Calu3 (cell line): ENCODE measurements at regions not wholly inside any gene's neighbourhood (a gene's known extent, or its start where the extent isn't known, plus 50 kb on each side); places are given as distances from the start of the nearest gene placed in this dataset.

ENCODE experiments used
- BruUV-seq: library from RNA; stranded (reverse); fragments of 400-500 nt; replicated peaks from 2 replicates; lab custom pipeline; 2021; lab: Mats Ljungman, UMichigan
- CTCF ChIA-PET: fragments of 300-600 bp; sonication (Branson Sonifier 250); formaldehyde crosslinking; loops from one replicate; lab custom pipeline; 2022; ENCODE audit warnings: antibody characterized with exemption; lab: Charles Lee
- DNase-seq: peaks from one replicate; pipeline ENCODE4 v3.0.0; 2022
- H3K27ac Mint-ChIP-seq: one replicate; pipeline ENCODE4 v1.8.0; 2022; ENCODE audit warnings: mixed read lengths; ENCODE audit not compliant: unreplicated experiment
- H3K27me3 Mint-ChIP-seq: one replicate; pipeline ENCODE4 v1.8.0; 2022; ENCODE audit warnings: mixed read lengths; ENCODE audit not compliant: unreplicated experiment
- H3K36me3 Mint-ChIP-seq: one replicate; pipeline ENCODE4 v1.8.0; 2022; ENCODE audit warnings: mild to moderate bottlenecking, moderate library complexity, mixed read lengths; ENCODE audit not compliant: insufficient read depth, unreplicated experiment
- H3K4me1 Mint-ChIP-seq: one replicate; pipeline ENCODE4 v1.8.0; 2022; ENCODE audit warnings: mild to moderate bottlenecking, low read depth, mixed read lengths; ENCODE audit not compliant: unreplicated experiment
- H3K4me3 Mint-ChIP-seq: one replicate; pipeline ENCODE4 v1.8.0; 2022; ENCODE audit warnings: mild to moderate bottlenecking, low read depth, moderate library complexity, mixed read lengths; ENCODE audit not compliant: unreplicated experiment
- H3K9me3 Mint-ChIP-seq: one replicate; pipeline ENCODE4 v1.8.0; 2022; ENCODE audit warnings: low read depth, mixed read lengths; ENCODE audit not compliant: unreplicated experiment
- intact Hi-C: fragments of 100-400 bp; cut with micrococcal nuclease; formaldehyde crosslinking; loops from one replicate; pipeline ENCODE4 v1.10.0; 2022; ENCODE audit not compliant: unreplicated experiment
- TF ChIP-seq, protein P1 (sequence below): fragments of 200-600 bp; IDR thresholded peaks from one replicate; pipeline ENCODE4 v1.8.0; 2022; ENCODE audit warnings: antibody characterized with exemption; ENCODE audit not compliant: unreplicated experiment

DNA sequence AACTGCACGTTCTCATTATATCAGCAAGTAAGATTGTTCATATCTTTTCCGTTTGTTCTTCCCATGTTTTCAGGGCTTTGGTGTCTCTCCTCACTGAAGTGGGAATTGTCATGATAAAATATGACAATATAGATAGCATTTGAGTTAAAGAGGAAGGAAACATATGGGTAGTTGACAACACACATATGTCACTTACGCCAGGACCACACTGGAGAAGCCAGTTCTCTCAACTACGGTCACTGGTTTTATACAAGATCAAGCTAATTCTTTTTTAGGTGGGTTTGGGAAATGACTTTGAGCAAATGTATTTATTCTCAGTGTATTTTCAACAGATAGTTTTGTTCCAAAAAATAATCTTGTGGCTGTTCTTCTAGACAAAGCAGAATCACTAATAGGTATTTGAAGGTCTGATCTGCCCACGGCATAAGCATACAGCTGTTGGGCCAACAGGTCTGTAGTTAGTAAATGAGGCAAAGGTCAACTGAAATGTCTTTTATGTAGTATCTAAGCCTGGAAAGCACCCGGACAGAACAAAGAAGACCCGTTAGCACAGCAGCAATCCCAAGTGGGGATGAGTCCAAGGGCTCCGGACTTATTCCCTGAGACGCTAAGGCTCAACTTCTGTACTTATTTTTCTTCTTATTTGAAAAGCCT, 433.6 kb upstream of the ZP4 start:
- DNase-seq, result no peak
- H3K27me3 Mint-ChIP-seq, result no peaks in the 10 kb centered on the region
- no peak overlapping the region for H3K4me3 Mint-ChIP-seq
- intact Hi-C loops, result no loop called here
- no peak overlapping the region for H3K27ac Mint-ChIP-seq
- H3K9me3 Mint-ChIP-seq, result no peaks in the 10 kb centered on the region
- H3K36me3 Mint-ChIP-seq, result no peaks in the 10 kb centered on the region
- H3K4me1 Mint-ChIP-seq, result no peaks in the 10 kb centered on the region
- CTCF ChIA-PET, result no interaction called here
- TF ChIP-seq, protein P1, sequence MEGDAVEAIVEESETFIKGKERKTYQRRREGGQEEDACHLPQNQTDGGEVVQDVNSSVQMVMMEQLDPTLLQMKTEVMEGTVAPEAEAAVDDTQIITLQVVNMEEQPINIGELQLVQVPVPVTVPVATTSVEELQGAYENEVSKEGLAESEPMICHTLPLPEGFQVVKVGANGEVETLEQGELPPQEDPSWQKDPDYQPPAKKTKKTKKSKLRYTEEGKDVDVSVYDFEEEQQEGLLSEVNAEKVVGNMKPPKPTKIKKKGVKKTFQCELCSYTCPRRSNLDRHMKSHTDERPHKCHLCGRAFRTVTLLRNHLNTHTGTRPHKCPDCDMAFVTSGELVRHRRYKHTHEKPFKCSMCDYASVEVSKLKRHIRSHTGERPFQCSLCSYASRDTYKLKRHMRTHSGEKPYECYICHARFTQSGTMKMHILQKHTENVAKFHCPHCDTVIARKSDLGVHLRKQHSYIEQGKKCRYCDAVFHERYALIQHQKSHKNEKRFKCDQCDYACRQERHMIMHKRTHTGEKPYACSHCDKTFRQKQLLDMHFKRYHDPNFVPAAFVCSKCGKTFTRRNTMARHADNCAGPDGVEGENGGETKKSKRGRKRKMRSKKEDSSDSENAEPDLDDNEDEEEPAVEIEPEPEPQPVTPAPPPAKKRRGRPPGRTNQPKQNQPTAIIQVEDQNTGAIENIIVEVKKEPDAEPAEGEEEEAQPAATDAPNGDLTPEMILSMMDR, result no peak
- BruUV-seq, result no TSS peak

DNA sequence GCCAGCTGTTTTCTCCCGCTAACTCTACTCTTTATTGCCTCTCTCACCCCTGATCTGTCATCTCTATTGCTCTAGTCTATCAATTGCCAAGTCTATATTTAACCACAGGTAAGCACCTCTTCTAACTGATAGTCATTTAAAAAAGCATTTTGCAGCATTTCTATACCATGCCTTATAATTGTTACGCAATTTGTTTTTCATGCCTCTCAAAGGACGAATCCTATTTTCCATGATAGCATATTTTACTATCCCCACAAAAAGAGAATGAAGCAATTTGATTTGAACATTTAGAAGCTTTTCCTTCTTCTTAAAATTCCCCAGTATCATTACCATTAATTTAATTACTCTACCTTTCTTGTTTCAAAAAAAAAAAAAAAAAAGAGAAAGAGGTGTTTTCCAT, 432.8 kb upstream of the ZP4 start:
- intact Hi-C loops, result no loop called here
- CTCF ChIA-PET, result no interaction called here
- TF ChIP-seq, protein P1, result no peak
- no peak for DNase-seq
- Mint-ChIP-seq H3K4me3 (no peak overlapping the region), H3K36me3 (no peaks in the 10 kb centered on the region), H3K27ac (no peak overlapping the region), H3K9me3 (peaks cover 3% of the 10 kb centered on the region), H3K27me3 (no peaks in the 10 kb centered on the region), H3K4me1 (no peaks in the 10 kb centered on the region)
- no TSS peak for BruUV-seq

DNA sequence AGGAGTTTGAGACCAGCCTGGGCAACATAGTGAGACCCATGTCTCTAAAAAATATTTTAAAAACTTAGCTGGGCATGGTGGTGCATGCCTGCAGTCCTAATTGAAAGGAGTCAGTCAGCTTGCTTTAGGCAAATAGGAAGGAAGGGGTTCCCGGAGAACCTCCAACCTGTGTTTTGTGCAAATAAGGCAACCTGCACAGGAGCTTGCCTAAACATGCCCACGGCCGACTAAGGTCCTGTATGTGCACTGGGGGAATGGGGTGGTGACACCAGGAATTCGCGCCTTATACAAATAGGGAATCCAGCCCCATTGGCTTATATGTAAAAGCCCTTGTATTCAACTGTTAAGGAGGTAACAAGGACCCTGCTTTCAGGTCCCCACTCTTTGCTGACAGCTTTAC, 429.2 kb upstream of the ZP4 start:
- Mint-ChIP-seq H3K27me3 (no peaks in the 10 kb centered on the region), H3K27ac (no peak overlapping the region), H3K4me3 (no peak overlapping the region), H3K4me1 (no peaks in the 10 kb centered on the region), H3K9me3 (peaks cover 4% of the 10 kb centered on the region), H3K36me3 (no peaks in the 10 kb centered on the region)
- CTCF ChIA-PET, result interaction anchor here (0.6 kb wide), 1 partner anchor 235 kb away, joined by 4 read pairs; no protein-coding TSS in a partner anchor
- TF ChIP-seq, protein P1, result no peak
- BruUV-seq, result no TSS peak
- DNase-seq, result no peak
- intact Hi-C loops, result no loop called here

DNA sequence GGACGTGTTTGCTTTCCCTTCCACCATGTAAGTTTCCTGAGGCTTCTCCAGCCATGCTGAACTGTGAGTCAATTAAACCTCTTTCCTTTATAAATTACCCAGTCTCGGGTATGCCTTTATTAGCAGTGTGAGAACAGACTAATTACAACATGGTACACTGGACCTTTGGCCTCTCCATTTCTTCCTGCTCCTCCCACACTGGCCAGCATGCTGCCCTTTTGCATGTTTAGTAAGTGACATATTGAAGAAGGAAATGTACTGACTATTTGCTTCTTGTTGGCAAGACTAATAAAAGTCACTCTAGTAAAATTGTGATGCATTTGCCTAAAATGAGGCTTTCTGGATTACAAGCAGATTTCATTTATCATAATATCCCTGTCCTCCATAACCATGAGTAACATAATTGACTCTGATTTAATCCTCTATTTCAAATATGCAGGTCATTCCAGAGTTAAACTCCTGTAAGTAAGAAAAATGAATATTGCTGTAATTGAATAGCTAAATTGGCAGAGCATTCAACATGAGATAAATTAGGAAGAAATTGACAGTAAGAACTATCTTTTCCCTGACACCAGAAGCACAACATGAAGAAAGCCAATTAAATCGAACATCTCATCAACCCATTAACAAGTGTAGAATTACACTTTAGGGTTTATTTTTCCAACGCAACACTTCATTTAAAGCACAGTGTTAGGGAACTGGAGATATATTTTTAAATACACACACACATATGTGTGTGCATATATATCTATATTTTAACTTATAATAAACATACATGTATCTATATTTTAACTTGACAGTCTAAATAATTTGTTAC, 427.8 kb upstream of the ZP4 start:
- no peak for DNase-seq
- Mint-ChIP-seq H3K4me1 (no peaks in the 10 kb centered on the region), H3K27me3 (no peaks in the 10 kb centered on the region), H3K4me3 (no peak overlapping the region), H3K36me3 (no peaks in the 10 kb centered on the region), H3K9me3 (peaks cover 4% of the 10 kb centered on the region), H3K27ac (no peak overlapping the region)
- no TSS peak for BruUV-seq
- TF ChIP-seq, protein P1, result no peak
- CTCF ChIA-PET, result no interaction called here
- intact Hi-C loops, result no loop called here
